Pancreas (tissue), 10 donors: ENCODE measurements at regions not wholly inside any gene's neighbourhood (a gene's known extent, or its start where the extent isn't known, plus 50 kb on each side); places are given as distances from the start of the nearest gene placed in this dataset.

Experiments
- ATAC-seq, 4 donors: fragments of 200-7000 bp; cut with Tn5 transposase; one replicate each; pipeline versions ENCODE4 v1.8.0 to v1.9.1; 2020; ENCODE audit warnings: mild to moderate bottlenecking in 4 of 4, moderate library complexity in 4 of 4
- DNase-seq, 6 donors: peaks; one replicate each; pipeline ENCODE4 v3.0.0-alpha.2; 2020
- FAIRE-seq: peaks from 2 replicates; lab custom pipeline; 2012; peaks lifted over from hg19 to GRCh38; lab: Jason Lieb, UNC
- H3K27ac ChIP-seq, 4 donors: fragments of 200-600 bp; sonication (generic); 1 replicate in 3 of 4; 2 replicates in 1 of 4; pipeline versions ENCODE4 v1.5.0 to v1.8.0; 2020
- H3K27me3 ChIP-seq, 4 donors: fragments of 200-600 bp; one replicate each; pipeline ENCODE4 v1.8.0; 2021
- H3K36me3 ChIP-seq, 3 donors: fragments of 200-600 bp; sonication (generic) in 1 of 3; one replicate each; pipeline versions ENCODE4 v1.5.0 to v1.8.0; 2020 to 2021
- H3K4me1 ChIP-seq, 3 donors: fragments of 200-600 bp; one replicate each; pipeline ENCODE4 v1.8.0; 2021
- H3K4me3 ChIP-seq, 4 donors: fragments of 200-600 bp; sonication (generic) in 2 of 4; one replicate each; pipeline versions ENCODE4 v1.5.0 to v1.8.0; 2020 to 2021
- H3K9me3 ChIP-seq, 4 donors: fragments of 200-600 bp; one replicate each; pipeline ENCODE4 v1.8.0; 2021
- CTCF ChIP-seq, 4 donors: fragments of 200-600 bp; sonication (generic) in 3 of 4; IDR thresholded peaks; one replicate each; pipeline versions ENCODE4 v1.5.0 to v1.8.0; 2021; ENCODE audit warnings: antibody characterized with exemption in 4 of 4
- WGBS, 2 donors: extraction: QIAGEN DNeasy Blood & Tissue Kit; methylation state at CpG; one replicate each; pipeline ENCODE4 v1.1.7; 2013; 5-methylcytosine and 5-hydroxymethylcytosine counted together
- intact Hi-C, 3 donors: fragments of 100-400 bp; cut with DNase I; formaldehyde crosslinking; loops; one replicate each; pipeline versions ENCODE4 v1.11.1 to v1.14.2; 2022
- donor health status: healthy with polysubstance abuse.
- donor health status: DM: no; HTN: no; CAD: no; lungs with moderate emphysema.
- donor health status: DM: no; HTN: no; CAD: no.
- donor health status: control.
- donor health status: control.
- donor health status: Bipolar disorder and iron deficiency.
- donor health status: DM: yes; HTN: yes; CAD: no.
- donor health status: DM: no; HTN: no; CAD: no.
- donor health status: DM: no; HTN: no; CAD: no.
- donor health status: DM: yes; HTN: yes; CAD: no.

- Histone ChIP-seq H3K36me3 (no peaks in the 10 kb centered on the region), H3K27me3 (no peaks in the 10 kb centered on the region), H3K9me3 (no peaks in the 10 kb centered on the region), H3K4me3 (no peak overlapping the region), H3K4me1 (no peaks in the 10 kb centered on the region), H3K27ac (no peak overlapping the region)
- intact Hi-C loops: no loop called here
- no peak for DNase-seq
- FAIRE-seq: no peak
- no peak for ATAC-seq
- TF ChIP-seq CTCF (IDR thresholded peaks at IDR 0.05): no peak
- WGBS, 2 donors: 84 to 89% methylated on average over 2 of the region's 2 CpGs
These were observed 146.5 kb upstream of the TNR start for GRCh38 chr1:175889848-175890247.

- DNase-seq (no peak), FAIRE-seq (no peak), ATAC-seq (no peak)
- Histone ChIP-seq H3K4me3 (no peak overlapping the region), H3K36me3 (no peaks in the 10 kb centered on the region), H3K4me1 (no peaks in the 10 kb centered on the region), H3K9me3 (no peaks in the 10 kb centered on the region), H3K27ac (no peak overlapping the region), H3K27me3 (no peaks in the 10 kb centered on the region)
- 96 to 100% methylated on average over 2 of the region's 2 CpGs for WGBS, 2 donors
- no peak for TF ChIP-seq CTCF (IDR thresholded peaks at IDR 0.05)
- intact Hi-C loops: no loop called here
These were observed 145.6 kb upstream of the TNR start for GRCh38 chr1:175888996-175889395.

GRCh38 chr1:175887981-175888428 is 144.6 kb upstream of the TNR start:
- 41% methylated on average over 17 of the region's 17 CpGs for WGBS, 2 donors
- Histone ChIP-seq H3K36me3 (no peaks in the 10 kb centered on the region), H3K27ac (no peak overlapping the region), H3K27me3 (no peaks in the 10 kb centered on the region), H3K4me3 (no peak overlapping the region), H3K9me3 (no peaks in the 10 kb centered on the region), H3K4me1 (no peaks in the 10 kb centered on the region)
- intact Hi-C loops: no loop called here
- DNase-seq (peak in 5 of 6 donors; percentile 20 to 71 (median 55)), FAIRE-seq (no peak), ATAC-seq (peak; percentile 75 to 94 (median 92))
- peak; percentile 59 to 82 (median 63) for TF ChIP-seq CTCF (IDR thresholded peaks at IDR 0.05)

- H3K36me3 ChIP-seq: no peaks in the 10 kb centered on the region
- peak in 1 of 4 donors; percentile 11 for ATAC-seq
- H3K27ac ChIP-seq: no peak overlapping the region
- DNase-seq: no peak
- intact Hi-C loops: no loop called here
- WGBS, 2 donors: 80 to 84% methylated on average over 20 of the region's 20 CpGs
- FAIRE-seq: no peak
- TF ChIP-seq CTCF (IDR thresholded peaks at IDR 0.05): no peak
- H3K4me3 ChIP-seq: no peak overlapping the region
- H3K4me1 ChIP-seq: no peaks in the 10 kb centered on the region
- no peaks in the 10 kb centered on the region for H3K9me3 ChIP-seq
- no peaks in the 10 kb centered on the region for H3K27me3 ChIP-seq
These were observed 144.1 kb upstream of the TNR start for GRCh38 chr1:175887521-175887920.

- no peak for DNase-seq
- H3K4me1 ChIP-seq: no peaks in the 10 kb centered on the region
- intact Hi-C loops: no loop called here
- H3K9me3 ChIP-seq: no peaks in the 10 kb centered on the region
- no peaks in the 10 kb centered on the region for H3K27me3 ChIP-seq
- no peak overlapping the region for H3K27ac ChIP-seq
- no peak for TF ChIP-seq CTCF (IDR thresholded peaks at IDR 0.05)
- H3K4me3 ChIP-seq: no peak overlapping the region
- ATAC-seq: no peak
- FAIRE-seq: no peak
- H3K36me3 ChIP-seq: no peaks in the 10 kb centered on the region
These were observed 141.9 kb upstream of the TNR start for GRCh38 chr1:175885326-175885725.
